SH-SY5Y (cell line): ENCODE measurements at regions not wholly inside any gene's neighbourhood (a gene's known extent, or its start where the extent isn't known, plus 50 kb on each side); places are given as distances from the start of the nearest gene placed in this dataset.

ENCODE experiments used
- GATA2 ChIP-seq: IDR thresholded peaks from 2 replicates; pipeline ENCODE4 v1.6.1; 2011; ENCODE audit warnings: mild to moderate bottlenecking, low read depth, low read length
- GATA3 ChIP-seq: IDR thresholded peaks from 2 replicates; pipeline ENCODE4 v1.6.1; 2011; ENCODE audit warnings: low read depth, mild to moderate bottlenecking, low read length, moderate library complexity

DNA sequence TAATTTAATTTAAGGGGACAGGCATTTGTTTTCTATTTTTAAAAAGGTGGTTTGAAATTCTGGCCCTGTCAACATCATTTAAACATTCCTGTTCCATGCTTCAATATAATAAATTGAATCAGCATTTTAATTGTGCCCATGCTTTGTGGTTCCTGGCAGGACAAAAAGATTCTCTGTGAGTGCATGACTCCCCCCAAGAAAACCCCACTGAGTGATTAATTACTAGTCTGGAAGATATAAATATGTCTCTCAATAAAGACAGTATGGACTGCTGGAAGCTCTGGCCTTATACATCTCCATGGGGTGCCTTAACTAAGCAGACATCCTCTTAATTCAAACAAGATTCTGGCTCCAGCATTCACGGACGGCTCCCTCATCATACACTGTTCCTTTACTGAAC lies 95.0 kb upstream of the PSMD7 start:
- TF ChIP-seq GATA2 (no peak), GATA3 (no peak)
